ENCODE measurements at regions not wholly inside any gene's neighbourhood (a gene's known extent, or its start where the extent isn't known, plus 50 kb on each side); places are given as distances from the start of the nearest gene placed in this dataset.

GRCh38 chr3:158954420-158954819 is 152.6 kb downstream of the MFSD1 start:
- TF ChIP-seq CTCF (conservative IDR thresholded peaks at IDR 0.05 in 1 of 2, IDR thresholded peaks at IDR 0.05 in 1 of 2; ENCODE audit: low read depth in 1 of 2, low read length in 2 of 2), result no peak
- TF ChIP-seq EZH2 (IDR thresholded peaks at IDR 0.05; ENCODE audit: low read length, missing control alignments), result no peak
